GM18505 (cell line): ENCODE measurements at regions not wholly inside any gene's neighbourhood (a gene's known extent, or its start where the extent isn't known, plus 50 kb on each side); places are given as distances from the start of the nearest gene placed in this dataset.
"Not testable (repeated sequence)": the region's sequence is repeated elsewhere in the genome, so short reads cannot be mapped to it uniquely, and the experiment has no call there.

Source experiments
- ATAC-seq: cut with Tn5 transposase; IDR thresholded peaks from one replicate; pipeline ENCODE4 v1.9.1; 2021; ENCODE audit not compliant: unreplicated experiment
- POLR2A ChIP-seq: IDR thresholded peaks from 4 replicates; pipeline ENCODE4 v1.6.1; 2011; ENCODE audit warnings: borderline replicate concordance; ENCODE audit not compliant: insufficient read depth, insufficient read length; ENCODE audit errors: extremely low read depth

DNA sequence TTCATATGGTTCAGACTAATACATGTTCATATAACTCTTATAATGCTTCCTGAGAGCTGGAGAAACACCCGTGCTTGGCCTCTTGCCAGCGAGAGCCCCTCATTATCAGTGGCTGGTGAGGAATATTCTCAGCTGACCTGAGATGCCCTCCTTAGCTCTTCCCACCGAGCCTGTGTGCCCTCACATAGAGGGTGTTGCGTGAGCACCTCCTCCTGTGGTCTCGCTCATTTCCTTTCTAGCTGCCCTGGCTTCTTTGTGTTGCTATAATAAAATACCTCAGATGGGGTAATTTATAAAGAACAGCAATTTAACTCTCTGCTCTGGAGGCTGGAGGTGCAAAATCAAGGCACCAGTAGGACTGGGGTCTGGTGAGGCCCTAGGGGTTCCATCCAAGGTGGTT is 80.5 kb upstream of the ALKAL2 start:
- TF ChIP-seq POLR2A: no peak
- no peak for ATAC-seq

DNA sequence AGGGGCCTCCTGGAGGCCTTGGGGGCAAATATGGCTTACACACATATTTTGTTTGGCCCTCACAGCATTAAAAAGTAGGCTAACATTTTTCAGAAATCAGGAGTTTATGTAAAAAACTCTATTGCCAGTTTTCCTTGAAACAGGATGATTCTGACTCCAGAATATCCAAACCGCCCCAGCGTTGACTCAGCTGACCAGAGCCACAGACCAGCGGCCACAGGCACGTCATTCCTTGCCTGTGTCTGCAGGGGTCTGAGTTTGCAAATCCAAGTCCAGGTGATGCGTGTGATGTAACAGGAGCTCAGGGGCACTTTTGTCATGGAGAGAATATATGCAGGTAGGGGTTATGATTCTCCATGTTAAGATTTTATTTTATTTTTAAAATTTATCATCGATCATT is 79.4 kb upstream of the ALKAL2 start:
- no peak for TF ChIP-seq POLR2A
- ATAC-seq: no peak

DNA sequence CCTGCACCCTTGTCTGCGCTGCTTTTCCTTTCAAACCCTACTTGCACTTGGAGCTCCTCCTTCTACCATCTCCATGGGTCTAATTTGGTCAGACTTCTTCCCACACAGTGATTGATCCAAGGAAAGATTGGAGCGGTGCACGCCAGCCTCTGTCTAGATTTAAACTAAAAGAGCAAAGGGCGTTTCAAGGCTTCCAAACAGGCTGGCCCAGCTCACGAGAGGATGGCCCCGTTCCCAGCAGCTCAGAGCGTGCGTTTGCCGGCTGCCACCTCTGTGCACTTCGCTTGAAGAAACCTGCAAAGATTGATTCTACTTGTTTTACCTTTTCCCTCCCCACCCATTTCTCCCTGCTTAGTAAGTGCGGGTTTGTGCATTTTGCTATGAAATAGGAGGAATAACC is 78.8 kb upstream of the ALKAL2 start:
- TF ChIP-seq POLR2A: no peak
- no peak for ATAC-seq

DNA sequence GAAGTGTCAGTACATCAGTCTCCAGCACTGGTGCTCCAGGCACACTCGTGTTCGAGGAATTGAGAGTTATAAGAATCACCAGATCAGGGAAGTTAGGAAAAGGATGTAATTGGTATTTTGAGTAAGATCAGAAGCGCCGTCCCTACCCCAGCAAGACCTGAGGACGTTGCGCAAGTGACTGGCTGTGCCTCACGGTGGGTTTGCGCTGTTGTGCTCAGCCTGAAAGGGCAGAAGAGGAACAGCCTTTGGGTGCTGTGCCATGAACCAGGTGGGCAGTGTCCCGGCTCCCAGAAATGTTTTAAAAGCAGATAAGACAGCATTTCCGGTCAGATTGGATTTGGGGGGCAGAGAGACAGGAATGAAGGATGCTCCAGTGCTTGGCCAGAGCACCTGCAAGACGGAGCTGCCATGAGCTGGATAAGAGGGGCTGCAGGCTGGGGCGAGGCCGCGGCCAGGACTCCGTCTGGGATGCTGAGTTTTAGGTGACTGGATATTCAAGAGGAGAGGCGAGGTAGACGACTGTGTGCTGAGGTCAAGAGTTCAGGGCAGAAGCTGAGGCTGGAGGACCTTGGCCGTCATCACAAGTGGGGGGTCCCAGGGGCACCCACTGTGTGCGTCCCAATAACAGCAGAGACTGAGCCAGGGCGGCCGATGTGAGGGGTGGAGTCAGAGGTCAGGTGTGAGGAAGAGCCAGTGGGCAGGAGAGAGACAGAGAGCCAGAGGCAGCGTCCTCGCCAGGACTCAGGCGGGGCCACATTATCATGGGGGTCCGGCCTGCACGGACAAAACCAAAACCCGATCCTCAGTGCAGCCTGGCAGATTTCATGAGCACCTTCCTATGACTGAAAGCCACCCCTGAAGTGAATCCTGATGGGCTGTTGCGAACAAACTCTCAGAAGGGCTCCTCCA is 77.7 kb upstream of the ALKAL2 start:
- TF ChIP-seq POLR2A: no peak
- ATAC-seq: no peak

DNA sequence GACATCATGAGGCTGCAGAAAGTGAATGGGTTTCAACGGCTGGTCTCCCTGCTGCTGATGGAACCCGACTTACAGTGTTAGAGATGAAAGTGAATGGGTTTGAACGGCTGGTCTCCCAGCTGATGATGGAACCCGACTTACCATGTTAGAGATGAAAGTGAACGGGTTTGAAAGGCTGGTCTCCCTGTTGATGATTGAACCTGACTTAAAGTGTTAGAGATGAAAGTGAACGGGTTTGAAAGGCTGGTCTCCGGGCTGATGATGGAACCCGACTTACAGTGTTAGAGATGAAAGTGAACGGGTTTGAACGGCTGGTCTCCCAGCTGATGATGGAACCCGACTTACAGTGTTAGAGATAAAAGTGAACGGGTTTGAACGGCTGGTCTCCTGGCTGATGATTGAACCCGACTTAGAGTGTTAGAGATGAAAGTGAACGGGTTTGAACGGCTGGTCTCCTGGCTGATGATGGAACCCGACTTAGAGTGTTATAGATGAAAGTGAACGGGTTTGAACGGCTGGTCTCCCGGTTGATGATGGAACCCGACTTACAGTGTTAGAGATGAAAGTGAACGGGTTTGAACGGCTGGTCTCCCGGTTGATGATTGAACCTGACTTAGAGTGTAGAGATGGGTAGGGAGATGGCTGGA is 76.1 kb upstream of the ALKAL2 start:
- TF ChIP-seq POLR2A: no peak
- no peak for ATAC-seq

DNA sequence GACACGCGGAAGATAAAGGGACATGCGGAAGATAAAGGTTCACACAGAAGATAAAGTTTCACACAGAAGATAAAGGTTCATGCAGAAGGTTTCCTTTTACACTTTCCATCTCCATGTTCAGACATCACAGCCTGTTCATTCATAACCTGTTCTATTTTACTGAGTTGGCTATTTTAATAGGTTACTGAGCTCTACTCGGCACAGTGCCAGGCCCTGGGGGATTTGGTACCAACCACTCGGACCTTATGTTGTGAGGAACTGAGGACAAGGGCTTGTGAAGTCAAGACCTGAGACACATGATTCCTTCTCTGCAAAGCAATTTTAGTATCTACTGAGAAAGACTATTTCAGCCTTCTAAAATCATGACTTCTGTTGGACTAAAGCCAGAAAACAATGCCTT is 75.0 kb upstream of the ALKAL2 start:
- ATAC-seq: no peak
- no peak for TF ChIP-seq POLR2A

DNA sequence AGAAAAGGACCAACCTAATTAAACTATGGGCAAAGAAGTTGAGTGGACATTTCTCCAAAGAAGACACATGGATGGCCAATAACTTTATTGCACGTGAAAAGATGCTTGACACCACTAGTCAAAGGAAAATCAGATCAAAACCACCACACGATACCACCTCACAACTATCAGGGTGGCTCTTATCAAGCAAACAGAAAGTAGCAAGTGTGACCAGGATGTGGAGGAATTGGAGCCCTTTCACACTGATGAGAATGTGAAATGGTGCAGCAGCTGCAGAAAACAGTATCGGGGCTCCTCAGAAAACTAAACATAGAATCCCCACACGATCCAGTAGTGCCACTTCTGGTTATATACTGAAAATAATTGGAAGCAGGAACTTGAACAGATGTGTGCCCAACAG is 72.2 kb upstream of the ALKAL2 start:
- TF ChIP-seq POLR2A: no peak
- ATAC-seq: no peak

DNA sequence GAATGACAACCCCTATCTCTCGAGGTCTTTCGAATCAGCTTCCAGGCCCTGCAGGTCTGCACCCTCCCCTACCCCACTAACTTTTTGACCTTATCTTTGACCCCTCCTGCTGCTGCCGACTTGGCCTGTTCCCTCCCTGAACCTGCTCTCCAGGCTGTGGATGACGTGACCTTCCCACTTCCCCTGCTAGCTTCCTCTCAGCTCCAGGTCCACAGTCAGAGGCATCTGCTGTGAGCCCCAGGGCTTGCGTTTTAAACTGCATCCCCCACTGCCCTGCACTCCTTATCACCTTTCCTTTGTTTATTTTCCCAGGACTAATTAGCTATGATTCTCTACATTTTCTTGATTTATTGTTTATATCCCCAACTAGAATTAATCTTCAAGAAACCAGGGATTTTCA is 71.2 kb upstream of the ALKAL2 start:
- TF ChIP-seq POLR2A: no peak
- no peak for ATAC-seq

DNA sequence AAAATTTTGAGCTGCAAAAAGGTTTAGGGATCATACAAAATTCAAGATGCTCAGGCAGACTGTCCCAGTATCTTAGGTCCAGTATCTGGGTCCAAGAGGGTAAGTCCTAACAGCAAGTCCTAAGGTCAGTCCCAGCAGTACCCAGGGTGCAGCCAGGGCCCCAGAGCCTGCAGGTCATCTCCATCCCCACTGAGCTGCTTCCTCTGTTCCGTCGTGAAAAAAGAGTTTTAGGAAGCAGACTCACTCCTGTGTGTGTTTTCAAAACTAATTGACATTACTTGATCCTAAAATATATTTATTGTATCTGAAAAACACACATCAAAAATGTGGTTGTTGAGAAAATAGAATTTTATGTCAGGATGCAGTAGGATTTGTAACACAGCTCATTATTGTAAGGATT is 69.9 kb upstream of the ALKAL2 start:
- TF ChIP-seq POLR2A: no peak
- no peak for ATAC-seq

DNA sequence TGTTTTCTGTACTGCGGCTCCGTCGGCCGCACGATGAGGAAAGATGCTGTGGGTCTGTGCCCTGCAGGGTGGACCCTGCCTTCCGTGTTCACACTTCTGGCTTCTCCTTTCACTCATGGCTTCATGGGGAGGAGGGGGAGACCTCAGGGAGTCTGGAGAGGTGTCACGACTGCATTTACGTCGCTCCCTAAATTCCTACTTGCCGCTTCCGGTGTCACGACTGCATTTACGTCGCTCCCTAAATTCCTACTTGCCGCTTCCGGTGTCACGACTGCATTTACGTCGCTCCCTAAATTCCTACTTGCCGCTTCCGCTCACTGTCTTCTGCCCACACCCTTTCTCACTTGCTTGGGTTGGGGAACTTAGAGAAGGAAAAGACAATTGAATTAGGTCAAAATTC is 68.4 kb upstream of the ALKAL2 start:
- ATAC-seq: not testable (repeated sequence)

DNA sequence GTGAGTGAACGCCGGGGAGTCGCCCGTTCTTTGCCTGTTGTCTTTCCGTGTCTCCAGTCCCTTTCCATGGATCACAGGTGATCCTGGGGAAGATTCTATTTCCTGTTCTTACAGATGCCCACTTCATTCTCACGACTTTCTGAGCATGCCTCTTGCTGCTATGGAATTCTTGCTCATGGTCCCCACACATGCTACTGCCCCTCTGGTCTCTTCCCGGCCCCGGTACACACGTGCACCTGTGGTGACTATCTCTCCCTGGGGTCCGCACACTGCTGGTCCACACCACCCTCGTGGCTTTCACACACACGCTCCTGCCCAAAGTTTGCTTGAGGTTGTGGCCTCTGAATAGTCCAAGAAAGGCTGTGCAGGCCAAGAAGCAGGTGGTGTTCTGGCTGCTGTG is 67.9 kb upstream of the ALKAL2 start:
- no peak for ATAC-seq
- TF ChIP-seq POLR2A: no peak

DNA sequence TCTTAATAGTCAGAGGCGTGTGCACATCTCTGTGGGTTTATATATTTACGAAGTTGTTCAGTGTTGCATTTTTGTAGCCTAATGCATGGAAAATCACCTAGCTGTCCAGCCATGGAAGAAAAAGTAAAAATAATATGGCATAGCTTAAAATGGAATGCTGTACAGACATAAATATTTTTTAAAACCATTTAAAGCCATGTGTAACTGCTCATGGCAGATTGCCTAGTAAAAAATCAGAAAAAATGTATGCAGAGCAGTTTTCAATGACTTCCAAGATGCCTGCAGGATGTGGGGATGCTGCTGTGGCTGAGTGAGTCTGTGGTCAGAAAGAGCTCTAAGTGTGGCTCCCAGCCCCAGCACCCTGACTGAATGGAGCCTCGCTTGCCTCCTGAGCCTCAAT is 64.8 kb upstream of the ALKAL2 start:
- ATAC-seq: no peak
- TF ChIP-seq POLR2A: no peak

DNA sequence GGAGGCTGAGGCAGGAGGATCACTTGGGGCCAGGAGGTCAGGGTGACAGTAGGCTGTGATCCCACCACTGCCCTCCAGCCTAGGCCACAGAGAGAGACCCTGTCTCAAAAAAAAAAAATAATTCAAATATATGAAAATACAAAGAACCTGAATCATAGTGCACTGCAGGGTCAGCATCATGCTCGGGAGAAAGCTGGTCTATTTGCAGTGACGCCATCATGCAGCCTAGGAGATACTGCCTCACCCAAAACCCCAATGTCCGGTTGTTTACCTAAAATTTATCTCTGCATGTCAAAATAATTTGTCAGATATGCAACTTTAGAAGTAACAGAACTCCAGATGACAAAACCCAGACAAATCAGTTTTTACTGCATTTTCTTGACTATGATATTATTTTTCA is 61.5 kb upstream of the ALKAL2 start:
- TF ChIP-seq POLR2A: no peak
- no peak for ATAC-seq

DNA sequence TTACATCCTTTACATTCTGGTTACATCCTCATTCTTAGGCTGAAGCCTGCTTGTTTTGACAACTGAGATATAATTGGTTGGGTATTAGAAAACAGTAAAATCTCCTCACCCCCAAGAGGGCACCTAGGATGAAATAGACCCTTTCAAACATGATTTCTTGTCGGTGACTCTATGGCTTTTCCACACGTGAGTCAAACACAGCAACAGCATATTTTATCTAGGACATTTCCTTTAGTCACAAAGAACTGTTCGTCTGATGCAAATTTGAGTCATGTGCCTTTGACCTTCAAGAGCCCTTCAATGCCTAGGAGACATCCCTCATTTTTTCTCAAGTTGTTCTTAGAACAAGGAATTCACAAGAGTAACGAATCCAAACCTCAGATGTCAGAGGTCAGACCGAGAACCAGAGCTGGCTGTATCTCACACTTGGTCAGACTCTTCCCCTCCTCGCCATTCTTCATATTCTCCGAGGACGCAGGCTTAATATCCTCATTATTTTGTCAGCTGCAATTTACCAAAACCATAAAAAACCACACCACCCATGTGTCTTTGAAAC is 60.5 kb upstream of the ALKAL2 start:
- no peak for ATAC-seq
- no peak for TF ChIP-seq POLR2A
